PC-3 (cell line): ENCODE measurements at regions not wholly inside any gene's neighbourhood (a gene's known extent, or its start where the extent isn't known, plus 50 kb on each side); places are given as distances from the start of the nearest gene placed in this dataset.

Experiments
- ATAC-seq: fragments of 200-7000 bp; cut with Tn5 transposase; 2 replicates; pipeline ENCODE4 v1.9.1; 2020; ENCODE audit warnings: mild to moderate bottlenecking, moderate library complexity
- BruUV-seq: library from RNA; stranded (reverse); fragments of 400-500 nt; replicated peaks from 2 replicates; lab custom pipeline; 2021; lab: Mats Ljungman, UMichigan
- CTCF ChIA-PET: fragments of 300-600 bp; sonication (Branson Sonifier 250); formaldehyde crosslinking; loops from one replicate; lab custom pipeline; 2022; ENCODE audit warnings: antibody characterized with exemption; lab: Charles Lee
- POLR2A ChIA-PET: fragments of 300-600 bp; sonication (Branson Sonifier 250); formaldehyde crosslinking; loops from one replicate; lab custom pipeline; 2022; ENCODE audit warnings: antibody characterized with exemption; ENCODE audit not compliant: unreplicated experiment; lab: Charles Lee
- DNase-seq: peaks from one replicate; pipeline ENCODE4 v3.0.0-alpha.2; 2015
- H2AFZ ChIP-seq: fragments of 300-600 bp; sonication (generic); 2 replicates; pipeline ENCODE4 v1.6.0; 2016; ENCODE audit warnings: antibody characterized with exemption, low read length
- H3F3A ChIP-seq: fragments of 300-600 bp; sonication (generic); one replicate; pipeline ENCODE4 v1.6.0; 2017; ENCODE audit warnings: antibody characterized with exemption, low read length, control low read depth, mild to moderate bottlenecking; ENCODE audit not compliant: unreplicated experiment
- H3K27ac ChIP-seq: fragments of 300-600 bp; sonication (generic); 2 replicates; pipeline ENCODE4 v1.5.1; 2016; ENCODE audit warnings: mild to moderate bottlenecking, low read length
- H3K27me3 ChIP-seq: fragments of 300-600 bp; sonication (generic); 2 replicates; pipeline ENCODE4 v1.6.1; 2016; ENCODE audit warnings: low read length, mixed read lengths
- H3K36me3 ChIP-seq: fragments of 300-600 bp; sonication (generic); 2 replicates; pipeline ENCODE4 v1.6.1; 2016; ENCODE audit warnings: low read depth, mixed run types, low read length, mixed read lengths
- H3K4me1 ChIP-seq: fragments of 300-600 bp; sonication (generic); 2 replicates; pipeline ENCODE4 v1.5.1; 2016; ENCODE audit warnings: low read length; ENCODE audit not compliant: insufficient read depth
- H3K4me2 ChIP-seq: fragments of 300-600 bp; sonication (generic); 2 replicates; pipeline ENCODE4 v1.6.0; 2016; ENCODE audit warnings: low read length
- H3K4me3 ChIP-seq: fragments of 300-600 bp; sonication (generic); 2 replicates; pipeline ENCODE4 v1.5.1; 2016; ENCODE audit warnings: mild to moderate bottlenecking, low read length, mixed read lengths
- H3K79me2 ChIP-seq: fragments of 300-600 bp; sonication (generic); 2 replicates; pipeline ENCODE4 v1.6.1; 2017; ENCODE audit warnings: low read length, mixed read lengths
- H3K9ac ChIP-seq: fragments of 300-600 bp; sonication (generic); 2 replicates; pipeline ENCODE4 v1.6.0; 2016; ENCODE audit warnings: mild to moderate bottlenecking, low read length
- H3K9me2 ChIP-seq: fragments of 300-600 bp; sonication (generic); replicated peaks from 2 replicates; pipeline ENCODE4 v1.6.1; 2016; ENCODE audit warnings: mixed run types, low read length, mixed read lengths
- H3K9me3 ChIP-seq: fragments of 300-600 bp; sonication (generic); 2 replicates; pipeline ENCODE4 v1.6.1; 2016; ENCODE audit warnings: low read length, mixed read lengths
- H4K20me1 ChIP-seq: fragments of 300-600 bp; sonication (generic); 2 replicates; pipeline ENCODE4 v1.6.1; 2016; ENCODE audit warnings: low read length, mixed read lengths
- CTCF ChIP-seq: fragments of 300-600 bp; sonication (generic); conservative IDR thresholded peaks from 2 replicates; pipeline ENCODE4 v1.5.1; 2017; ENCODE audit warnings: antibody characterized with exemption, low read depth, mild to moderate bottlenecking, low read length
- EZH2 ChIP-seq: fragments of 300-600 bp; sonication (generic); IDR thresholded peaks from one replicate; pipeline ENCODE4 v1.6.1; 2017; ENCODE audit warnings: antibody characterized with exemption, mild to moderate bottlenecking, low read length; ENCODE audit not compliant: unreplicated experiment
- EZH2phosphoT487 ChIP-seq: fragments of 300-600 bp; sonication (generic); IDR thresholded peaks from 2 replicates; pipeline ENCODE4 v1.6.1; 2018; ENCODE audit warnings: mild to moderate bottlenecking, antibody characterized with exemption, low read length, borderline replicate concordance
- intact Hi-C: fragments of 100-400 bp; cut with micrococcal nuclease; formaldehyde crosslinking; loops from 2 replicates; pipeline ENCODE4 v1.9.0; 2023

GRCh38 chr1:17948594-17948993 lies 159.0 kb upstream of the IGSF21 start:
- Histone ChIP-seq H3K4me2 (no peak overlapping the region), H3K79me2 (no peaks in the 10 kb centered on the region), H4K20me1 (no peaks in the 10 kb centered on the region), H3K9me3 (no peaks in the 10 kb centered on the region), H3K4me3 (no peak overlapping the region), H3K27me3 (peaks cover 47% of the 10 kb centered on the region), H3K9me2 (no peaks in the 10 kb centered on the region), H3K9ac (no peak overlapping the region), H3F3A (no peaks in the 10 kb centered on the region), H3K36me3 (no peaks in the 10 kb centered on the region), H3K4me1 (no peaks in the 10 kb centered on the region), H3K27ac (no peak overlapping the region), H2AFZ (no peak overlapping the region)
- TF ChIP-seq EZH2 = no peak
- DNase-seq (no peak), ATAC-seq (no peak)
- BruUV-seq = no TSS peak
- intact Hi-C loops = no loop called here
- ChIA-PET POLR2A (no interaction called here), CTCF (interaction anchor here (0.6 kb wide), 1 partner anchor 204 kb away, joined by 6 read pairs; no protein-coding TSS in a partner anchor)

- Histone ChIP-seq H3K4me1 (no peaks in the 10 kb centered on the region), H3K4me2 (no peak overlapping the region), H3K9ac (no peak overlapping the region), H3F3A (no peaks in the 10 kb centered on the region), H3K36me3 (no peaks in the 10 kb centered on the region), H3K79me2 (no peaks in the 10 kb centered on the region), H4K20me1 (no peaks in the 10 kb centered on the region), H3K4me3 (no peak overlapping the region), H3K27me3 (peaks cover 49% of the 10 kb centered on the region), H2AFZ (no peak overlapping the region), H3K9me2 (no peaks in the 10 kb centered on the region), H3K27ac (no peak overlapping the region), H3K9me3 (no peaks in the 10 kb centered on the region)
- no TSS peak for BruUV-seq
- ATAC-seq = no peak
- no peak for TF ChIP-seq CTCF
- ChIA-PET CTCF (interaction anchor here (0.6 kb wide), 1 partner anchor 127 kb away, joined by 3 read pairs; no protein-coding TSS in a partner anchor), POLR2A (no interaction called here)
- intact Hi-C loops = no loop called here
- no peak for DNase-seq
These were observed 158.1 kb upstream of the IGSF21 start for GRCh38 chr1:17949511-17949910.

GRCh38 chr1:17950728-17951127 lies 156.9 kb upstream of the IGSF21 start:
- Histone ChIP-seq H3K9me2 (no peaks in the 10 kb centered on the region), H3K9me3 (no peaks in the 10 kb centered on the region), H2AFZ (no peak overlapping the region), H3F3A (no peaks in the 10 kb centered on the region), H3K27ac (no peak overlapping the region), H3K9ac (no peak overlapping the region), H3K4me2 (no peak overlapping the region), H4K20me1 (no peaks in the 10 kb centered on the region), H3K27me3 (peaks cover 53% of the 10 kb centered on the region), H3K79me2 (no peaks in the 10 kb centered on the region), H3K36me3 (no peaks in the 10 kb centered on the region), H3K4me3 (no peak overlapping the region), H3K4me1 (no peaks in the 10 kb centered on the region)
- ATAC-seq = no peak
- DNase-seq = no peak
- TF ChIP-seq EZH2 = no peak
- no peak for TF ChIP-seq CTCF
- no peak for TF ChIP-seq EZH2phosphoT487
- intact Hi-C loops = no loop called here
- no TSS peak for BruUV-seq
- ChIA-PET POLR2A (no interaction called here), CTCF (no interaction called here)
